ENCODE measurements at regions not wholly inside any gene's neighbourhood (a gene's known extent, or its start where the extent isn't known, plus 50 kb on each side); places are given as distances from the start of the nearest gene placed in this dataset.

DNA sequence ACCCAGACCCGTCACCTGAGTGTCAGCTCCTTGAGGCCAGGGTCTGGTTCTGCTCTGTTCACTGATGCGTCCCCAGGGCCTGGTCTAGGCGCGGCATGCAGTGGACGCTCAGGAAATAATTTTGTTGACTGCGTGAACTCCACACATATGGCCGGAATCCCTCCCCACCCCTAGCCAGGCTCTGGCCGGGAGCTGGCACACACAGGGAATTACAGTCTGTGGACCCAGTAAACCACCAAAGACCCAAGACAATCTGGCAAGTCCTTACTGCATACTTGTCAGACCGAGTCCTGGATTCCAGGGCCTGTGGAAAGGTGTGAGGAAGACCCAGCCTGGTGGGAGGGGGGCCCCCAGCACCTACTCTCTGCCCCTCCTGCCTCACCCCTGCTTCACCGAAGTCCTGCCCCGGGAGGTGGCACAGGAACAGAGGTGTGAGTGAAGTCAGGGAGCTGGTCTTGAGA, 113.0 kb upstream of the IER5L start:
- Histone ChIP-seq H3K4me1 (no peaks in the 10 kb centered on the region), H3K27ac (no peak overlapping the region), H3K4me3 (no peak overlapping the region), H3K9me3 (peaks cover 0 to 13% (median 4%) of the 10 kb centered on the region in 4 donors), H3K27me3 (no peaks in the 10 kb centered on the region), H3K36me3 (no peaks in the 10 kb centered on the region)
- 79 to 87% methylated on average over 11 of the region's 11 CpGs for WGBS, 2 donors
- DNase-seq (ENCODE audit: low spot score in 2 of 2), result peak in 1 of 2 donors; percentile 10
- no peak for TF ChIP-seq POLR2A (IDR thresholded peaks at IDR 0.05)
- no peak for TF ChIP-seq EP300 (IDR thresholded peaks at IDR 0.05)
- TF ChIP-seq, protein P1, sequence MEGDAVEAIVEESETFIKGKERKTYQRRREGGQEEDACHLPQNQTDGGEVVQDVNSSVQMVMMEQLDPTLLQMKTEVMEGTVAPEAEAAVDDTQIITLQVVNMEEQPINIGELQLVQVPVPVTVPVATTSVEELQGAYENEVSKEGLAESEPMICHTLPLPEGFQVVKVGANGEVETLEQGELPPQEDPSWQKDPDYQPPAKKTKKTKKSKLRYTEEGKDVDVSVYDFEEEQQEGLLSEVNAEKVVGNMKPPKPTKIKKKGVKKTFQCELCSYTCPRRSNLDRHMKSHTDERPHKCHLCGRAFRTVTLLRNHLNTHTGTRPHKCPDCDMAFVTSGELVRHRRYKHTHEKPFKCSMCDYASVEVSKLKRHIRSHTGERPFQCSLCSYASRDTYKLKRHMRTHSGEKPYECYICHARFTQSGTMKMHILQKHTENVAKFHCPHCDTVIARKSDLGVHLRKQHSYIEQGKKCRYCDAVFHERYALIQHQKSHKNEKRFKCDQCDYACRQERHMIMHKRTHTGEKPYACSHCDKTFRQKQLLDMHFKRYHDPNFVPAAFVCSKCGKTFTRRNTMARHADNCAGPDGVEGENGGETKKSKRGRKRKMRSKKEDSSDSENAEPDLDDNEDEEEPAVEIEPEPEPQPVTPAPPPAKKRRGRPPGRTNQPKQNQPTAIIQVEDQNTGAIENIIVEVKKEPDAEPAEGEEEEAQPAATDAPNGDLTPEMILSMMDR (IDR thresholded peaks at IDR 0.05), result no peak

DNA sequence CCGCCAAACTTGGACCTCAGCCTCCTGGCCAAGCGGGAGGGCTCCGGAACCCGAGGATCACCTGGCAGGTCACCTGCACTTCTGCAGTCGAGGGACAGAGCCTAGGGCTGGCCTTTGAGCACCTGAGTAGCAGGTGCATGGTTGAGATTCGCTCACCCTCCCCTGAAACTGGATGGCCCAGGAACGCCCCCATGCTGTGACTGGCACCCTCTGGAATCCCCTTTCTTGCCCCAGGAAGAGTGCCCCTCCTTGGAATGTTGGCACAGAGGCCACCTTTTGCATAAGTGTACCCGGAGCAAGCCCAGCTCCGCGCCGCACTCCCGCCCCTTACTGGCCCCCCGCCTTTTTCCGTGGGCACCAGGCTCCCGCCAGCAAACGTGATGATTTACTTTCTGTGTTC, 112.5 kb upstream of the IER5L start:
- DNase-seq (ENCODE audit: low spot score in 2 of 2), result peak in 1 of 2 donors; percentile 1
- 74 to 79% methylated on average over 16 of the region's 16 CpGs for WGBS, 2 donors

GRCh38 chr9:129289883-129290282, 111.8 kb upstream of the IER5L start:
- H3K4me1 ChIP-seq, result no peaks in the 10 kb centered on the region
- H3K27ac ChIP-seq, result no peak overlapping the region
- H3K36me3 ChIP-seq, result no peaks in the 10 kb centered on the region
- peaks cover 0 to 1% (median 0%) of the 10 kb centered on the region in 4 donors for H3K9me3 ChIP-seq
- 67 to 71% methylated on average over 3 of the region's 3 CpGs for WGBS, 2 donors
- TF ChIP-seq POLR2A (IDR thresholded peaks at IDR 0.05) (no peak), EP300 (IDR thresholded peaks at IDR 0.05) (no peak)
- TF ChIP-seq, protein P1 (IDR thresholded peaks at IDR 0.05), result no peak
- DNase-seq (ENCODE audit: low spot score in 2 of 2), result no peak
- H3K27me3 ChIP-seq, result no peaks in the 10 kb centered on the region
- H3K4me3 ChIP-seq, result no peak overlapping the region

More for the DNA sequence above, 112.5 kb upstream of the IER5L start:
- Histone ChIP-seq H3K4me3 (no peak overlapping the region), H3K36me3 (no peaks in the 10 kb centered on the region), H3K27me3 (no peaks in the 10 kb centered on the region), H3K4me1 (no peaks in the 10 kb centered on the region), H3K27ac (no peak overlapping the region), H3K9me3 (peaks cover 0 to 9% (median 2%) of the 10 kb centered on the region in 4 donors)
- TF ChIP-seq EP300 (IDR thresholded peaks at IDR 0.05), result no peak
- TF ChIP-seq, protein P1 (IDR thresholded peaks at IDR 0.05), result no peak
- TF ChIP-seq POLR2A (IDR thresholded peaks at IDR 0.05), result no peak

- H3K27ac ChIP-seq, result no peak overlapping the region
- no peaks in the 10 kb centered on the region for H3K9me3 ChIP-seq
- WGBS, 2 donors, result 69 to 73% methylated on average over 13 of the region's 13 CpGs
- H3K4me1 ChIP-seq, result peaks cover 0 to 3% (median 0%) of the 10 kb centered on the region in 4 donors
- H3K27me3 ChIP-seq, result no peaks in the 10 kb centered on the region
- H3K36me3 ChIP-seq, result no peaks in the 10 kb centered on the region
- no peak for TF ChIP-seq POLR2A (IDR thresholded peaks at IDR 0.05)
- TF ChIP-seq EP300 (IDR thresholded peaks at IDR 0.05), result no peak
- peak in 1 of 2 donors; percentile 11 for DNase-seq (ENCODE audit: low spot score in 2 of 2)
- H3K4me3 ChIP-seq, result no peak overlapping the region
Measured at GRCh38 chr9:129289131-129289731, 111.2 kb upstream of the IER5L start.

DNA sequence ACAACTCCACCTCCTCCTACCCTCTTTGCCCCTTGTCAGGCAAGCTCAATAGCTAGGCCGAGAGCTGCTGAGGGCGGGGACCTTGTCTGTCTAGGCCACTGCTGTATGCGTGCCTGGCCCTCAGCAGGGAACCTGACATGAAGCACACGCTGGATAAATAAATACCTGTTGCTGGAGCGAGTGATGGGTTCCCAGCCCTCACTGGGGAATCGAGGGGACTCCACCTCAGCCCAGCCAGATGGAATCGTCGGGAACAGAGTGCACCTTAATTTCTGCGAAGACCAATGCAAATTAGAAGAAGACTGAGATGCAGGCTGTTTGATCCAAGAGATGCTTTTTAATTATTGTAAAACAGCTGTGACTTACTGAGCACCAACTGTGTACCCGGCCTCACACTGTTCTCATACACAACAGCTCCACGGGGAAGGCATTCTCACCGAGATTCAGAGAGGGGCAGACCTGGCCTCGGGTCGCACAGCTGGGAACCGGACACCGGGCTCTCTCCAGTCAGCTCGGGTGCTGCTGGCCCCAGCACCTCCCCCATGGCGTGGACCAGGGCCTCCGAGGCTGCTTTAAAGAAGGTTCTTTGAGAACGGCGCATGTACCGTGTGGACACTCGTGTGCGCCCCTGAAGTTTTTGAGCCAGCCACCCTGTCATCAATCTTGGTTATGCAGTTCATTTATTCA, 109.7 kb upstream of the IER5L start:
- WGBS, 2 donors, result 77 to 80% methylated on average over 24 of the region's 24 CpGs
- no peak overlapping the region for H3K4me3 ChIP-seq
- no peaks in the 10 kb centered on the region for H3K27me3 ChIP-seq
- H3K36me3 ChIP-seq, result no peaks in the 10 kb centered on the region
- H3K9me3 ChIP-seq, result no peaks in the 10 kb centered on the region
- TF ChIP-seq EP300 (IDR thresholded peaks at IDR 0.05) (no peak), POLR2A (IDR thresholded peaks at IDR 0.05) (no peak)
- TF ChIP-seq, protein P1 (IDR thresholded peaks at IDR 0.05), result no peak
- no peak overlapping the region for H3K27ac ChIP-seq
- DNase-seq (ENCODE audit: low spot score in 2 of 2), result peak in 1 of 2 donors; percentile 10
- H3K4me1 ChIP-seq, result peaks cover 0 to 16% (median 0%) of the 10 kb centered on the region in 4 donors
